Tibial nerve (tissue), 3 donors: ENCODE measurements at regions not wholly inside any gene's neighbourhood (a gene's known extent, or its start where the extent isn't known, plus 50 kb on each side); places are given as distances from the start of the nearest gene placed in this dataset.

Experiments used
- CTCF ChIP-seq, 5 experiments: fragments of 200-600 bp in 3 of 5; fragments of 450-650 bp in 2 of 5; sonication (generic) in 3 of 5; IDR thresholded peaks; one replicate each; pipeline ENCODE4 v1.5.1; 2016 to 2019; ENCODE audit warnings: antibody characterized with exemption in 5 of 5, mild to moderate bottlenecking in 3 of 5, moderate library complexity in 2 of 5
- POLR2A ChIP-seq, 2 donors: fragments of 450-650 bp; IDR thresholded peaks; one replicate each; pipeline ENCODE4 v1.6.1; 2017; ENCODE audit warnings: antibody characterized with exemption in 2 of 2, mild to moderate bottlenecking in 2 of 2, moderate library complexity in 2 of 2

DNA sequence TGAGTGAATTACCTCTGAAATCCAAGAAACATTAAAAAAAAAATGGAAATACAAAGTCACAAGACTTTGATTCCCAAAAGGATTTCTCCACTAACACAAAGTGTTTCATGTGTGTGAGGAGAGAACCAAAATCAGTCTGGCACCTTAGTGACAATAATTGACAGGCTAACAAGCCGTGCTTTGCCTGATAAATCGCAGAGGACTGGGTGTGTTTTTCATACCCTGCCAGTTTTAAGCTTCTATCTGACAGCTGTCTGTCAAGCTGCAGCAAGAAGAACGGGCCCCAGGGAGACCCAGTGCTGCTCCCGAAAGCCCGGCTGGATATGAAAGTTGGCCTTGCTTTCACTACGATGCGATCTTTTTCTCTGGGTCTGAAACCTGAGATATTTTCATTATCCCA lies 101.6 kb upstream of the KCNK2 start:
- TF ChIP-seq POLR2A (IDR thresholded peaks at IDR 0.05) = no peak
- TF ChIP-seq CTCF (IDR thresholded peaks at IDR 0.05) = no peak
